Heart left ventricle (tissue), 13 donors: ENCODE measurements at regions not wholly inside any gene's neighbourhood (a gene's known extent, or its start where the extent isn't known, plus 50 kb on each side); places are given as distances from the start of the nearest gene placed in this dataset.

Experiments
- CTCF ChIP-seq, 12 donors: fragments of 200-600 bp; sonication (generic) in 4 of 12; IDR thresholded peaks; one replicate each; pipeline versions ENCODE4 v1.5.0 to v1.8.0; 2018 to 2022; ENCODE audit warnings: antibody characterized with exemption in 12 of 12, mild to moderate bottlenecking in 5 of 12
- POLR2A ChIP-seq, 2 donors: fragments of 450-650 bp; IDR thresholded peaks; one replicate each; pipeline ENCODE4 v1.6.1; 2017; ENCODE audit warnings: antibody characterized with exemption in 2 of 2, mild to moderate bottlenecking in 2 of 2, moderate library complexity in 2 of 2
- donor health status: ischemic (EF 13 %, LVEDD 7.1; RV severe dilation, severe dysfunction).
- donor health status: DM: no; HTN: yes; CAD: no.
- donor health status: DM: no; HTN: no; CAD: no.
- donor health status: ischemic (EF 25% LVEDD 6.9; RV normal size, moderate dysfunction).
- donor health status: ischemic (EF 25% LVEDD 5.7; RV mildly dilated, moderate dysfunction).
- donor health status: ischemic (EF 35%, LVEDD 5.7; RV mildly dilated, moderate dysfunction).
- donor health status: nonischemic (EF 11% LVEDD 7.7; RV severe dilation, severe dysfunction).
- donor health status: DM: yes; HTN: yes; CAD: no.
- donor health status: PGD.
- donor health status: ischemic (EF 29% LVEDD 5.4; RV normal size, mild dysfunction).
- donor health status: nonischemic (EF 23%, LVEDD 6.1; RV moderate dilation, normal function).

DNA sequence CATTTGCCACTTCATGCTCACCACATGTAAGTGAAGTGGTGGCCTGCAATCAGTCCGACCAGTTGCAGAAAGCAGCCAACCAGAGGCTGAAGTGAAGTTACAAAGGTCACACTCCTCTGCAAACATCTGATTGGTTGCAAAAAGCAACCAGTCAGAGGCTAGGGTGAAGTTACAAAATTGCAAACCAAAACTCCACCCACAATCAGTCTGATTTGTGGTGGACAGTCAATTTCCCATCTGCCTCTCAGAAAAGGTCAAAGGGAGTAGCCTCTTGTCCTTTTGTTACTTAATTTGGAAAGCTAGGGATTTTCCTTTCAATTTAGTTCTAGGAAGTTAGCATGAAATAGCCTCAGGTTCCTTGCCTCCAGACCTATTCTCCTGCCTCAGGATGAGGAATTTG lies 185.0 kb downstream of the UXS1 start:
- TF ChIP-seq CTCF (IDR thresholded peaks at IDR 0.05) (no peak), POLR2A (IDR thresholded peaks at IDR 0.05) (no peak)
